Aorta (tissue), 5 donors: ENCODE measurements at regions not wholly inside any gene's neighbourhood (a gene's known extent, or its start where the extent isn't known, plus 50 kb on each side); places are given as distances from the start of the nearest gene placed in this dataset.

Experiments
- ATAC-seq: fragments of 200-7000 bp; cut with Tn5 transposase; one replicate; pipeline ENCODE4 v1.9.1; 2022; ENCODE audit warnings: moderate library complexity; ENCODE audit not compliant: low FRiP score
- DNase-seq, 2 donors: peaks; one replicate each; pipeline ENCODE4 v3.0.0-alpha.2; 2020
- H3K27ac ChIP-seq, 2 donors: one replicate each; pipeline ENCODE4 v1.5.1; 2013; ENCODE audit warnings: low read length in 2 of 2, mild to moderate bottlenecking in 2 of 2, moderate library complexity in 2 of 2, control low read depth in 1 of 2, inconsistent platforms in 1 of 2, low read depth in 1 of 2
- H3K27me3 ChIP-seq, 2 donors: one replicate each; pipeline ENCODE4 v1.6.1; 2013; ENCODE audit warnings: control low read depth in 1 of 2, low read length in 1 of 2, mild to moderate bottlenecking in 1 of 2, moderate library complexity in 1 of 2; ENCODE audit not compliant: insufficient read depth in 2 of 2, control insufficient read depth in 1 of 2
- H3K36me3 ChIP-seq, 2 donors: one replicate each; pipeline ENCODE4 v1.6.1; 2013; ENCODE audit warnings: control low read depth in 1 of 2, low read length in 1 of 2, mild to moderate bottlenecking in 1 of 2; ENCODE audit not compliant: insufficient read depth in 2 of 2, control insufficient read depth in 1 of 2
- H3K4me1 ChIP-seq, 2 donors: one replicate each; pipeline ENCODE4 v1.6.1; 2013; ENCODE audit warnings: low read length in 2 of 2, control low read depth in 1 of 2, mild to moderate bottlenecking in 1 of 2, moderate library complexity in 1 of 2; ENCODE audit not compliant: insufficient read depth in 2 of 2, control insufficient read depth in 1 of 2
- H3K4me3 ChIP-seq, 2 donors: one replicate each; pipeline ENCODE4 v1.5.1; 2013; ENCODE audit warnings: low read length in 2 of 2, control low read depth in 1 of 2, mild to moderate bottlenecking in 1 of 2
- H3K9me3 ChIP-seq: one replicate; pipeline ENCODE4 v1.6.1; 2013; ENCODE audit warnings: mild to moderate bottlenecking, low read length; ENCODE audit not compliant: control insufficient read depth
- WGBS, 2 donors: extraction: QIAGEN DNeasy Blood & Tissue Kit; methylation state at CpG; one replicate each; pipeline ENCODE4 v1.1.7; 2013; 5-methylcytosine and 5-hydroxymethylcytosine counted together
- intact Hi-C, 2 donors: fragments of 100-400 bp; cut with DNase I; formaldehyde crosslinking; loops; one replicate each; pipeline versions ENCODE4 v1.14.2 to v1.15.0; 2022
- donor health status: healthy with polysubstance abuse.
- donor health status: Bipolar disorder and iron deficiency.
- donor health status: DM: no; HTN: no; CAD: no.
- donor health status: DM: no; HTN: no; CAD: no.
- donor health status: DM: yes; HTN: yes; CAD: no.

DNA sequence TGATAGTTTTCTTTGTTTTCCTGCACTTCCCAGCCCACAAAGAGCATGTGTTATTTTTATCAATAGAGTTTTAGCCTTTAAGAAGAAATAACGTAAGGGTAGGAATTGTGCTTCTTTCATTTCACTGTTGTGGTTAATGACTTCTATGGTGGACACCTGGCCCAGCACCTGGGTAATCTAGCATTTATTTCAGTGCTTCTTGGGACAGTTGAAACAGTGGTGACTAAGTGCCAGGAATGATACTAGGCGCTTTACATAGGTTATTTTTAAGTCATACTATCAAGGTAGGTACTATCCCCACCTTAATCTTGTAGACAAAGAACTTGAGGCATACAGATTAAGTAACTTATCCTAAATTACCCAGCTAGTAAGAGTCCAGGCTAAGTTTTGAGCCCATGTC lies 243.8 kb downstream of the SOX2 start:
- DNase-seq (no peak), ATAC-seq (no peak)
- H3K27me3 ChIP-seq, result no peaks in the 10 kb centered on the region
- WGBS, 2 donors, result 75 to 85% methylated on average over 2 of the region's 2 CpGs
- no peak overlapping the region for H3K4me3 ChIP-seq
- H3K27ac ChIP-seq, result no peak overlapping the region
- intact Hi-C loops, result no loop called here
- no peaks in the 10 kb centered on the region for H3K9me3 ChIP-seq
- no peaks in the 10 kb centered on the region for H3K4me1 ChIP-seq
- no peaks in the 10 kb centered on the region for H3K36me3 ChIP-seq

DNA sequence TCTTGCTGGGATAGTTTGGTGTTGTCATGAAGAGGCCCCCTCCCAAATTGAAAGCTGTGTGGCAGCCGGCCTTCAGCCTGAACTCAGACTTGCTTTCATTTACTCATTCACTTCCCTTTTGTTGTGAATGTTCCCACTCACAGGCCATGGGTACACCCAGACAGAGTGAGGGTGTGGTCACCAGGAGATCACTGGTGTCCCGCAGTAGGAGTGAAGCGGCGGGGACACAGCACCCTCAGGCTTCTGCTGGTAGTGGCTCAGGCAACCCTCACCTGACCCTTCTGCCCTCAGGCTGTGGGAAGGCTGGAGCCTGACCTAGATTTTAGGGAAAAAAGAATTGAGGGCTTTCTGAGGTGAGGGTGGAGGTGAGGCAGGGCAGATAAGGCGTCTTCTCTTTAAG lies 244.4 kb downstream of the SOX2 start:
- ATAC-seq, result no peak
- intact Hi-C loops, result no loop called here
- no peaks in the 10 kb centered on the region for H3K27me3 ChIP-seq
- no peaks in the 10 kb centered on the region for H3K9me3 ChIP-seq
- WGBS, 2 donors, result 81 to 90% methylated on average over 5 of the region's 5 CpGs
- no peak for DNase-seq
- no peak overlapping the region for H3K4me3 ChIP-seq
- no peak overlapping the region for H3K27ac ChIP-seq
- H3K36me3 ChIP-seq, result no peaks in the 10 kb centered on the region
- no peaks in the 10 kb centered on the region for H3K4me1 ChIP-seq

DNA sequence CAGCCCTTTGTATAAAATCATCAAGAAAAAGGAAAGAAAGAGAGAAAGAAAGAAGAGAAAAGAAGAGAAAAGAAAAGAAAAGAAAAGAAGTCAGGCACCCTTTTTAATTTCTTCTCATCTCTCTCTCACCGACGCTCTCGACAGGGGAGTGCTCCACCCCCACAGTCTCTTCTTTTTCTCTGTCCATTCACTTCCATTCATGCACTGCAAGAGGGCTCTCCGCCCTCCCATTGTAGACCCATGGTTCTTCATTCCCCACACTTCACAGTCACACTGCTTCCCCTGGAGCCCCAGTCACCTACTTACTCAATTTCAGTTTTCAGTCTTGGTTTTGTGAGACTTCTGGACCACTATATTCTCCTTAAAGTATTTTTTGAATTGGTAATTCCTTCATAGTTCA lies 254.7 kb downstream of the SOX2 start:
- Histone ChIP-seq H3K36me3 (no peaks in the 10 kb centered on the region), H3K4me3 (no peak overlapping the region), H3K27me3 (no peaks in the 10 kb centered on the region), H3K4me1 (no peaks in the 10 kb centered on the region), H3K27ac (no peak overlapping the region), H3K9me3 (no peaks in the 10 kb centered on the region)
- ATAC-seq, result no peak
- intact Hi-C loops, result no loop called here
- 34 to 40% methylated on average over 4 of the region's 4 CpGs for WGBS, 2 donors
- DNase-seq, result no peak

DNA sequence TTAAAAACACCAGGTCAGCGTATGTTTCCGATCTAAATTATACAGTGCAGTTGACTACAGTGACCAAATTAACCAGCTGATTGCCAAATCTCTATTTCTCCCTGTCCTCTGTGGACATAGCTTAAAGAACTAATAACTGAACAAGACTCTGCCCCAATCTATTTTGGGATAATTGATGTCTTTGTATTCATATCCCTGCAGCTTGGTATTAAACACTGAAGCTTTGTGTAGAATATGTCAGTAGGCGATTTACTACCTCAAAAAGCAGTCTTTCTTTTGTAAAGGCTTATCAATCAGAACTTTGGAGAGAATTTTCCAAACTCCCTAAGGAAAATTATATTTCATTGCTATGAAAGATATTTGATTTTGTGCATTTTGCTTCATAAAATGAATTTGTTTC lies 258.2 kb downstream of the SOX2 start:
- no peak overlapping the region for H3K4me3 ChIP-seq
- intact Hi-C loops, result no loop called here
- 83 to 85% methylated on average over 3 of the region's 3 CpGs for WGBS, 2 donors
- no peaks in the 10 kb centered on the region for H3K36me3 ChIP-seq
- H3K27me3 ChIP-seq, result no peaks in the 10 kb centered on the region
- no peak for DNase-seq
- H3K9me3 ChIP-seq, result no peaks in the 10 kb centered on the region
- no peak overlapping the region for H3K27ac ChIP-seq
- no peaks in the 10 kb centered on the region for H3K4me1 ChIP-seq
- ATAC-seq, result no peak

DNA sequence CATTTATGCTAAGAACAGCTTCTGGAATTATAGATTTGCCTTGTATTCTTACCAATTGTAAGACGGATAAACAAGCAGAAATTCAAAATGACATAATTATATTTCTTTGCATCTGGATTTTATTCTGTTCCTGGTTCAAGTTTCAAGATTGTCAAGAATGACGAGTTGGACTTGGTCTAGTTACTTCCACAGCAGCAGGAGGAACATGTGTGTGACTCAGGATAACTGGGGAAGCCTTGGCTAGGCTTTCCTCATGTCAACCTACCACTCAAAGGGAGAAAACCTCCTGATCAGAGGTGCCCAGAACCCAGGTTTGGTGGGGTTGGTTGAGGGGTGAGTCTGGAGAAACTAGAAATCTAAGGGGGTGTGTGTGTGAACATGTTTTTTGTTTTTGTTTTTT lies 259.7 kb downstream of the SOX2 start:
- Histone ChIP-seq H3K4me1 (no peaks in the 10 kb centered on the region), H3K27me3 (no peaks in the 10 kb centered on the region), H3K36me3 (no peaks in the 10 kb centered on the region), H3K9me3 (no peaks in the 10 kb centered on the region), H3K27ac (no peak overlapping the region), H3K4me3 (no peak overlapping the region)
- DNase-seq, result no peak
- 55 to 56% methylated on average over 2 of the region's 2 CpGs for whole genome bisulfite sequencing, 2 donors
- intact Hi-C loops, result no loop called here
- no peak for ATAC-seq

DNA sequence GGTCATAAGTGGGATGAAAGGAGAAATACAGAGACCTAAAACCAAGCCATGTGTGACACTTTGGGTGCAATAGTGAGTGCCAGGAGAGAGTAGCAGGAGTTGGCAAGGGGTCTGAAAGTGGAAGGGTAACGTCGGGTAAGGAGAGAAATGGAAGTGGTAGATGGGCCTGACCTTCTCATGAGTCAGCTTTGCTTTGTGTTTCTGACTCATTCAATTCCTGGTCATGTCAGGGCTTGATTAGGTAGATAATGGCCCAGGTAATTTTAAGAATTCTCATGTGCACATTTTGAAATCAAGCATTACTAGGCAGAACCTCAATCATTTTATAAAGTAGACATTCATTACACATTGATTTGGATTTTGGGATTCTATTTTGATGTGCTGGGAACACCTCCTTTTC lies 262.5 kb downstream of the SOX2 start:
- Histone ChIP-seq H3K27ac (no peak overlapping the region), H3K4me3 (no peak overlapping the region), H3K27me3 (no peaks in the 10 kb centered on the region), H3K36me3 (no peaks in the 10 kb centered on the region), H3K4me1 (no peaks in the 10 kb centered on the region), H3K9me3 (no peaks in the 10 kb centered on the region)
- intact Hi-C loops, result no loop called here
- ATAC-seq, result no peak
- 86% methylated on average over 2 of the region's 2 CpGs for WGBS, 2 donors
- DNase-seq, result no peak

DNA sequence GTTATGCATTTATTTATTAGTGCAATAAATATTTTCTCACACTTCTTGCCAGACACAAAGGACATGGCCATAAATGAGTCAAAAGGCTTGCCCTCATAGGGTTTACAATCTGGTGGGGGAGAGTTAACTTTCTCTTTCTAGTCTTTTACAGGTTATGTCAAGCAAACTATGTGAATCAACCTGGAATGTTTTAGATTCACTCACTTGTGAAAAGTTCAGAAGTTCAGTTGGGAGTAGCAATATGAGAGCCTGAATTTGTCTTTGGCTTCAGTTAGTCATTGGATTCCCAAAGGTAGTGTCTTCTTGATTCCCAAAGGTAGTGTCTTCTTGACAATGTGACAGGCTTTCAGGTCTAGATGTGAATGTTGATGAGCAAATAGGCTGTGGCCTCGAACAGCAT lies 264.8 kb downstream of the SOX2 start:
- DNase-seq (no peak), ATAC-seq (no peak)
- H3K9me3 ChIP-seq, result no peaks in the 10 kb centered on the region
- H3K36me3 ChIP-seq, result no peaks in the 10 kb centered on the region
- H3K27me3 ChIP-seq, result no peaks in the 10 kb centered on the region
- no peak overlapping the region for H3K4me3 ChIP-seq
- H3K4me1 ChIP-seq, result no peaks in the 10 kb centered on the region
- no peak overlapping the region for H3K27ac ChIP-seq
- 51 to 65% methylated on average over 1 of the region's 1 CpG for WGBS, 2 donors
- intact Hi-C loops, result no loop called here

DNA sequence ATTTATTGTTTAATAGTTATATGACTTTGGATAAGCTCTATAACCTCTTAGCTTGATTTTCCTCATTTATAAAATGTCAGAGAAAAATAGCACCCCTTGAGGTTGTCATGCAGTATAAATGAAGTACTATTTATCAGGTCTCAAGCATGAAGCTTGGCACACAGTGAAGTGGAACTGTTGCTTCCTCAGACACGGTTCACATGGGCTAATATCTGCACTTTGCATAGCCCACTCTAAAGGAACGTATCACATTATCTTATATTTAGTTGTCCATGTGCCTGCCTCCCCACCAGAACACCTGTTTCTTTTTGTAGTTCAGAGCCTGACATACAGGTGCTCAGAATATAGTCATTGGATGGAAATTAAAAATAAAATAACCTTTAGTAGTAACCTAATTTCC lies 273.7 kb downstream of the SOX2 start:
- DNase-seq, result no peak
- Histone ChIP-seq H3K9me3 (peaks cover 3% of the 10 kb centered on the region), H3K27me3 (no peaks in the 10 kb centered on the region), H3K4me1 (no peaks in the 10 kb centered on the region), H3K4me3 (no peak overlapping the region), H3K27ac (no peak overlapping the region), H3K36me3 (no peaks in the 10 kb centered on the region)
- 65 to 73% methylated on average over 2 of the region's 2 CpGs for WGBS, 2 donors
- intact Hi-C loops, result no loop called here
- ATAC-seq, result no peak

DNA sequence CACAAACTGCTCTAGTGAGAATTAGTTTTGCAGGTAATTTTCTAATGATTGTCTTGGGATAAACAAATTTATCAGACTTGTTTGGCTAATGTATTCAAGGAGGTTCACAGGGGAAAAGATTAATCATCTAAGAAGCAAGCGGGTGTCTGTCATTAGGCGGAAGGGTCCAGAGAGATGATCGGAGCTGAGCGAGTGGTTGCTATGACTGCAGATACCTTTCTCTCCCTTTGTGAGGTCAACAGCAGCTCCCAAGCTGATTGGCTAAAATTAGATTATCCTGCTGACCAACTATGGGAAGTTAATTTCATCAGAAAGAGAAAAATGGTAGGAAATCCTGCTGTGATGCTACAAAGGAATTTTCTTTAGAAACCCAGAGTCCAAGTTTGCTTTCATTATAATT lies 276.0 kb downstream of the SOX2 start:
- intact Hi-C loops, result no loop called here
- Histone ChIP-seq H3K27ac (no peak overlapping the region), H3K4me1 (no peaks in the 10 kb centered on the region), H3K36me3 (no peaks in the 10 kb centered on the region), H3K4me3 (no peak overlapping the region), H3K27me3 (no peaks in the 10 kb centered on the region), H3K9me3 (peaks cover 1% of the 10 kb centered on the region)
- DNase-seq, result no peak
- WGBS, 2 donors, result 73 to 75% methylated on average over 4 of the region's 4 CpGs
- no peak for ATAC-seq
